ENCODE measurements at regions not wholly inside any gene's neighbourhood (a gene's known extent, or its start where the extent isn't known, plus 50 kb on each side); places are given as distances from the start of the nearest gene placed in this dataset.

GRCh38 chr6:40075056-40075590 is 140.9 kb upstream of the MOCS1 start:
- DNase-seq = no peak
- Histone ChIP-seq H3K4me1 (ENCODE audit: control insufficient read depth, insufficient read depth, low read length) (no peaks in the 10 kb centered on the region), H3K27me3 (ENCODE audit: control insufficient read depth, insufficient read depth) (no peaks in the 10 kb centered on the region), H3K9me3 (ENCODE audit: control insufficient read depth, low read length) (no peaks in the 10 kb centered on the region), H3K27ac (ENCODE audit: low read length) (no peak overlapping the region), H3K4me3 (ENCODE audit: low read length) (no peak overlapping the region)
- WGBS = 87% methylated on average over 1 of the region's 1 CpG
- intact Hi-C loops (cut with DNase I) = no loop called here
- ATAC-seq = no peak

GRCh38 chr6:40074306-40075055 is 140.2 kb upstream of the MOCS1 start:
- Histone ChIP-seq H3K4me1 (ENCODE audit: control insufficient read depth, insufficient read depth, low read length) (no peaks in the 10 kb centered on the region), H3K27me3 (ENCODE audit: control insufficient read depth, insufficient read depth) (no peaks in the 10 kb centered on the region), H3K4me3 (ENCODE audit: low read length) (no peak overlapping the region), H3K9me3 (ENCODE audit: control insufficient read depth, low read length) (no peaks in the 10 kb centered on the region), H3K27ac (ENCODE audit: low read length) (no peak overlapping the region)
- intact Hi-C loops (cut with DNase I) = no loop called here
- DNase-seq = no peak
- ATAC-seq = no peak
- 70% methylated on average over 8 of the region's 8 CpGs for WGBS

GRCh38 chr6:40066372-40066771 is 132.1 kb upstream of the MOCS1 start:
- no peak overlapping the region for H3K4me3 ChIP-seq (ENCODE audit: low read length)
- no peaks in the 10 kb centered on the region for H3K4me1 ChIP-seq (ENCODE audit: control insufficient read depth, insufficient read depth, low read length)
- no peaks in the 10 kb centered on the region for H3K9me3 ChIP-seq (ENCODE audit: control insufficient read depth, low read length)
- H3K27ac ChIP-seq (ENCODE audit: low read length) = no peak overlapping the region
- no peak for DNase-seq
- no peak for ATAC-seq
- no peaks in the 10 kb centered on the region for H3K27me3 ChIP-seq (ENCODE audit: control insufficient read depth, insufficient read depth)
- intact Hi-C loops (cut with DNase I) = no loop called here

- no peak overlapping the region for H3K4me3 ChIP-seq (ENCODE audit: low read length)
- no peak for ATAC-seq
- H3K27ac ChIP-seq (ENCODE audit: low read length) = no peak overlapping the region
- no peaks in the 10 kb centered on the region for H3K9me3 ChIP-seq (ENCODE audit: control insufficient read depth, low read length)
- no peaks in the 10 kb centered on the region for H3K27me3 ChIP-seq (ENCODE audit: control insufficient read depth, insufficient read depth)
- 60% methylated on average over 1 of the region's 1 CpG for WGBS
- intact Hi-C loops (cut with DNase I) = no loop called here
- no peak for DNase-seq
- no peaks in the 10 kb centered on the region for H3K4me1 ChIP-seq (ENCODE audit: control insufficient read depth, insufficient read depth, low read length)
Observed at GRCh38 chr6:40056865-40057264, 122.6 kb upstream of the MOCS1 start.

- Histone ChIP-seq H3K4me3 (ENCODE audit: low read length) (no peak overlapping the region), H3K27ac (ENCODE audit: low read length) (no peak overlapping the region), H3K4me1 (ENCODE audit: control insufficient read depth, insufficient read depth, low read length) (no peaks in the 10 kb centered on the region), H3K27me3 (ENCODE audit: control insufficient read depth, insufficient read depth) (no peaks in the 10 kb centered on the region), H3K9me3 (ENCODE audit: control insufficient read depth, low read length) (no peaks in the 10 kb centered on the region)
- no peak for ATAC-seq
- intact Hi-C loops (cut with DNase I) = no loop called here
- no peak for DNase-seq
Observed at GRCh38 chr6:40054602-40055001, 120.3 kb upstream of the MOCS1 start.

GRCh38 chr6:40054186-40054585 is 119.9 kb upstream of the MOCS1 start:
- no peaks in the 10 kb centered on the region for H3K4me1 ChIP-seq (ENCODE audit: control insufficient read depth, insufficient read depth, low read length)
- intact Hi-C loops (cut with DNase I) = no loop called here
- WGBS = 69% methylated on average over 2 of the region's 2 CpGs
- no peak overlapping the region for H3K4me3 ChIP-seq (ENCODE audit: low read length)
- no peaks in the 10 kb centered on the region for H3K9me3 ChIP-seq (ENCODE audit: control insufficient read depth, low read length)
- H3K27ac ChIP-seq (ENCODE audit: low read length) = no peak overlapping the region
- no peak for ATAC-seq
- no peaks in the 10 kb centered on the region for H3K27me3 ChIP-seq (ENCODE audit: control insufficient read depth, insufficient read depth)
- DNase-seq = no peak

GRCh38 chr6:40049128-40049527 is 114.9 kb upstream of the MOCS1 start:
- ATAC-seq (no peak), DNase-seq (no peak)
- 78% methylated on average over 4 of the region's 4 CpGs for WGBS
- intact Hi-C loops (cut with DNase I) = no loop called here
- no peak overlapping the region for H3K4me3 ChIP-seq (ENCODE audit: low read length)
- no peaks in the 10 kb centered on the region for H3K9me3 ChIP-seq (ENCODE audit: control insufficient read depth, low read length)
- no peak overlapping the region for H3K27ac ChIP-seq (ENCODE audit: low read length)
- no peaks in the 10 kb centered on the region for H3K4me1 ChIP-seq (ENCODE audit: control insufficient read depth, insufficient read depth, low read length)
- H3K27me3 ChIP-seq (ENCODE audit: control insufficient read depth, insufficient read depth) = no peaks in the 10 kb centered on the region

- no peak overlapping the region for H3K4me3 ChIP-seq (ENCODE audit: low read length)
- DNase-seq (no peak), ATAC-seq (no peak)
- no peak overlapping the region for H3K27ac ChIP-seq (ENCODE audit: low read length)
- intact Hi-C loops (cut with DNase I) = no loop called here
- H3K9me3 ChIP-seq (ENCODE audit: control insufficient read depth, low read length) = no peaks in the 10 kb centered on the region
- no peaks in the 10 kb centered on the region for H3K27me3 ChIP-seq (ENCODE audit: control insufficient read depth, insufficient read depth)
- no peaks in the 10 kb centered on the region for H3K4me1 ChIP-seq (ENCODE audit: control insufficient read depth, insufficient read depth, low read length)
- WGBS = 79% methylated on average over 1 of the region's 1 CpG
Observed at GRCh38 chr6:40044196-40044595, 109.9 kb upstream of the MOCS1 start.

GRCh38 chr6:40042232-40042631 is 108.0 kb upstream of the MOCS1 start:
- DNase-seq = no peak
- H3K9me3 ChIP-seq (ENCODE audit: control insufficient read depth, low read length) = no peaks in the 10 kb centered on the region
- no peaks in the 10 kb centered on the region for H3K27me3 ChIP-seq (ENCODE audit: control insufficient read depth, insufficient read depth)
- intact Hi-C loops (cut with DNase I) = no loop called here
- H3K4me1 ChIP-seq (ENCODE audit: control insufficient read depth, insufficient read depth, low read length) = no peaks in the 10 kb centered on the region
- ATAC-seq = no peak
- no peak overlapping the region for H3K4me3 ChIP-seq (ENCODE audit: low read length)
- no peak overlapping the region for H3K27ac ChIP-seq (ENCODE audit: low read length)

- no peak overlapping the region for H3K4me3 ChIP-seq (ENCODE audit: low read length)
- WGBS = 71% methylated on average over 3 of the region's 3 CpGs
- ATAC-seq (no peak), DNase-seq (no peak)
- no peak overlapping the region for H3K27ac ChIP-seq (ENCODE audit: low read length)
- H3K4me1 ChIP-seq (ENCODE audit: control insufficient read depth, insufficient read depth, low read length) = no peaks in the 10 kb centered on the region
- intact Hi-C loops (cut with DNase I) = no loop called here
- no peaks in the 10 kb centered on the region for H3K27me3 ChIP-seq (ENCODE audit: control insufficient read depth, insufficient read depth)
- no peaks in the 10 kb centered on the region for H3K9me3 ChIP-seq (ENCODE audit: control insufficient read depth, low read length)
Observed at GRCh38 chr6:40039042-40039441, 104.8 kb upstream of the MOCS1 start.

GRCh38 chr6:40038626-40039025 is 104.4 kb upstream of the MOCS1 start:
- no peak for ATAC-seq
- H3K9me3 ChIP-seq (ENCODE audit: control insufficient read depth, low read length) = no peaks in the 10 kb centered on the region
- H3K4me3 ChIP-seq (ENCODE audit: low read length) = no peak overlapping the region
- no peak overlapping the region for H3K27ac ChIP-seq (ENCODE audit: low read length)
- no peaks in the 10 kb centered on the region for H3K27me3 ChIP-seq (ENCODE audit: control insufficient read depth, insufficient read depth)
- H3K4me1 ChIP-seq (ENCODE audit: control insufficient read depth, insufficient read depth, low read length) = no peaks in the 10 kb centered on the region
- intact Hi-C loops (cut with DNase I) = no loop called here
- DNase-seq = no peak

GRCh38 chr6:40037271-40037670 is 103.0 kb upstream of the MOCS1 start:
- H3K27me3 ChIP-seq (ENCODE audit: control insufficient read depth, insufficient read depth) = no peaks in the 10 kb centered on the region
- DNase-seq (no peak), ATAC-seq (no peak)
- no peak overlapping the region for H3K4me3 ChIP-seq (ENCODE audit: low read length)
- H3K4me1 ChIP-seq (ENCODE audit: control insufficient read depth, insufficient read depth, low read length) = no peaks in the 10 kb centered on the region
- no peak overlapping the region for H3K27ac ChIP-seq (ENCODE audit: low read length)
- intact Hi-C loops (cut with DNase I) = no loop called here
- no peaks in the 10 kb centered on the region for H3K9me3 ChIP-seq (ENCODE audit: control insufficient read depth, low read length)

Measured in right cardiac atrium (tissue), 5 donors.